ENCODE measurements at regions not wholly inside any gene's neighbourhood (a gene's known extent, or its start where the extent isn't known, plus 50 kb on each side); places are given as distances from the start of the nearest gene placed in this dataset.

GRCh38 chr16:86768228-86768791 is 190.0 kb downstream of the FOXL1 start:
- peak; percentile 72 for DNase-seq (ENCODE audit: low spot score)
- peak; percentile 78 for FAIRE-seq

GRCh38 chr16:86768999-86769398 is 190.7 kb downstream of the FOXL1 start:
- DNase-seq (ENCODE audit: low spot score) (peak; percentile 84), FAIRE-seq (peak; percentile 80)

GRCh38 chr16:86771506-86772460 is 193.4 kb downstream of the FOXL1 start:
- FAIRE-seq = peak; percentile 87
- peak; percentile 77 for DNase-seq (ENCODE audit: low spot score)

- FAIRE-seq (peak; percentile 90), DNase-seq (ENCODE audit: low spot score) (peak; percentile 97)
These were observed 194.5 kb downstream of the FOXL1 start for GRCh38 chr16:86772671-86773353.

GRCh38 chr16:86773354-86773715 is 195.0 kb downstream of the FOXL1 start:
- DNase-seq (ENCODE audit: low spot score) (no peak), FAIRE-seq (no peak)

GRCh38 chr16:86774931-86775330 is 196.6 kb downstream of the FOXL1 start:
- DNase-seq (ENCODE audit: low spot score) (no peak), FAIRE-seq (no peak)

GRCh38 chr16:86775511-86775921 is 197.2 kb downstream of the FOXL1 start:
- DNase-seq (ENCODE audit: low spot score) (no peak), FAIRE-seq (no peak)

- DNase-seq (ENCODE audit: low spot score) (no peak), FAIRE-seq (no peak)
These were observed 199.1 kb downstream of the FOXL1 start for GRCh38 chr16:86777381-86777946.

GRCh38 chr16:86778108-86778745 is 199.9 kb downstream of the FOXL1 start:
- DNase-seq (ENCODE audit: low spot score) (no peak), FAIRE-seq (no peak)

GRCh38 chr16:86778978-86779377 is 200.6 kb downstream of the FOXL1 start:
- no peak for FAIRE-seq
- no peak for DNase-seq (ENCODE audit: low spot score)

GRCh38 chr16:86781046-86781445 is 202.7 kb downstream of the FOXL1 start:
- FAIRE-seq = no peak
- DNase-seq (ENCODE audit: low spot score) = no peak

- DNase-seq (ENCODE audit: low spot score) = peak; percentile 89
These were observed 205.6 kb downstream of the FOXL1 start for GRCh38 chr16:86783636-86784626.

GRCh38 chr16:86786338-86786737 is 208.0 kb downstream of the FOXL1 start:
- DNase-seq (ENCODE audit: low spot score) = peak; percentile 76
- FAIRE-seq = peak; percentile 69

More at GRCh38 chr16:86783636-86784626, 205.6 kb downstream of the FOXL1 start:
- peak; percentile 90 for FAIRE-seq

- DNase-seq (ENCODE audit: low spot score) (no peak), FAIRE-seq (no peak)
These were observed 208.6 kb downstream of the FOXL1 start for GRCh38 chr16:86786994-86787393.

GRCh38 chr16:86787538-86787937 is 209.2 kb downstream of the FOXL1 start:
- FAIRE-seq = peak; percentile 86
- DNase-seq (ENCODE audit: low spot score) = no peak

- FAIRE-seq (no peak), DNase-seq (ENCODE audit: low spot score) (peak; percentile 20)
These were observed 211.3 kb downstream of the FOXL1 start for GRCh38 chr16:86789621-86790051.

GRCh38 chr16:86791287-86792035 is 213.1 kb downstream of the FOXL1 start:
- DNase-seq (ENCODE audit: low spot score) (no peak), FAIRE-seq (no peak)

GRCh38 chr16:86794216-86794864 is 216.0 kb downstream of the FOXL1 start:
- FAIRE-seq (no peak), DNase-seq (ENCODE audit: low spot score) (no peak)

GRCh38 chr16:86797700-86798099 is 219.4 kb downstream of the FOXL1 start:
- FAIRE-seq (no peak), DNase-seq (ENCODE audit: low spot score) (no peak)
